GM12873 (cell line): ENCODE measurements at regions not wholly inside any gene's neighbourhood (a gene's known extent, or its start where the extent isn't known, plus 50 kb on each side); places are given as distances from the start of the nearest gene placed in this dataset.

ENCODE experiments used
- TF ChIP-seq, protein P1 (sequence below): IDR thresholded peaks from 2 replicates; pipeline ENCODE4 v1.5.1; 2012; ENCODE audit warnings: low read depth, mild to moderate bottlenecking, moderate library complexity, low read length, control low read depth; ENCODE audit not compliant: insufficient read depth; ENCODE audit errors: missing control alignments

DNA sequence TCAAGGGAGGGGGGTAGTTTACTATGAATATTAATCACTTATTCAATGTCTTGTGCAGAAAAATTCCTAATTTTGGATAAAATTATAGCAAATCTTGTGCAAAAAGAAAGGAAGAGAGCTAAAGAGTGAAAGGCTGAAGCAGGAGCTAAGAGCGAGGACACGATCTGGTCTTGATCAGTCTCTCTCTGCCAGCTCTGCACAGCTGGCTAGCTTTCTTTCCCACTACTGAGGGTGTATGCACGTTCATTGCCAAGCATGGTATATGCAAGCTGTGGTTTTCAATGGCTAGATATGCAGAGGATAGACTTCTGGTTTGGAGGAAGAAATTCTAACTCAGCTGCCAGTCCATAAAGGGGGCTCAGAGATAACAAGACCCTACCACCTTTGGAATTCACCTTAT, 297.3 kb downstream of the CYRIA start:
- TF ChIP-seq, protein P1, sequence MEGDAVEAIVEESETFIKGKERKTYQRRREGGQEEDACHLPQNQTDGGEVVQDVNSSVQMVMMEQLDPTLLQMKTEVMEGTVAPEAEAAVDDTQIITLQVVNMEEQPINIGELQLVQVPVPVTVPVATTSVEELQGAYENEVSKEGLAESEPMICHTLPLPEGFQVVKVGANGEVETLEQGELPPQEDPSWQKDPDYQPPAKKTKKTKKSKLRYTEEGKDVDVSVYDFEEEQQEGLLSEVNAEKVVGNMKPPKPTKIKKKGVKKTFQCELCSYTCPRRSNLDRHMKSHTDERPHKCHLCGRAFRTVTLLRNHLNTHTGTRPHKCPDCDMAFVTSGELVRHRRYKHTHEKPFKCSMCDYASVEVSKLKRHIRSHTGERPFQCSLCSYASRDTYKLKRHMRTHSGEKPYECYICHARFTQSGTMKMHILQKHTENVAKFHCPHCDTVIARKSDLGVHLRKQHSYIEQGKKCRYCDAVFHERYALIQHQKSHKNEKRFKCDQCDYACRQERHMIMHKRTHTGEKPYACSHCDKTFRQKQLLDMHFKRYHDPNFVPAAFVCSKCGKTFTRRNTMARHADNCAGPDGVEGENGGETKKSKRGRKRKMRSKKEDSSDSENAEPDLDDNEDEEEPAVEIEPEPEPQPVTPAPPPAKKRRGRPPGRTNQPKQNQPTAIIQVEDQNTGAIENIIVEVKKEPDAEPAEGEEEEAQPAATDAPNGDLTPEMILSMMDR, result no peak

DNA sequence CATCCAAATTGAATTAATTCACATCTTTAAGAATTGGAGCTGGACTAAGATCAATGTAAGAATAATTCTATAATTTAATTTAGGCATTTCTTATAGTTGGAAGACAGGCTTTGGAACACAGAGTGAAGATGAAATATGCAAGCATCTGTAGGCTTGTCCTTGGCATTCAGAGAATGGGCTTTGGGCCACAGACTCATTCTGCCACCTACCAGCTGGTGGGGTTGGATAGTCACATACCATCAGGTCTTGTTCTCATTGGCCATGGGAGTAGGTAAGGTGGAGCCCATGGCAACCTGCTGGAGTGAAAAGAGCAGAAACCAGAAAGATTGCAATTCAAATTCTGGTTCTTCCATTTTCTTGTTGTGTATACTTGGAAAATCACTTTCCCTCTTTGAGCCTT, 300.3 kb downstream of the CYRIA start:
- TF ChIP-seq, protein P1, result no peak

DNA sequence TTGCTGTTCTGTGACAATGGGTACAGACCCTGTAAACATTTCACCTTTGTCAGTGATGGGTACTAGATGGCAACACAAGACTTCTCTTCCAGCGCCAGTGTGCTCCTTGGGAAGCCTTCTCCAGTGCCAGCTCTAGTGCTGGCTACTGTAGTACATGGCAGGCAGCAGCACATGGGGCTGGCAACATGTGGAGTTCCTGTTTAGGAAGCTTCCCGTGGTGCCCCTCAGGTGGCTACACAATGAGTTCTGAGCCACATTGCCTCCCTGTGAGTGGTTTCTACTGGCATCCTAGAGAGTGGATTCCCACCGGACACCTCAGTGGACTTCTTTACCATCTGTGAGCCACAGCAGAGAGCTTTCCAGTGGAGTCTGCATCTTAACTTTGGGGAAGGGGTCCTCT, 302.1 kb downstream of the CYRIA start:
- TF ChIP-seq, protein P1, result no peak

DNA sequence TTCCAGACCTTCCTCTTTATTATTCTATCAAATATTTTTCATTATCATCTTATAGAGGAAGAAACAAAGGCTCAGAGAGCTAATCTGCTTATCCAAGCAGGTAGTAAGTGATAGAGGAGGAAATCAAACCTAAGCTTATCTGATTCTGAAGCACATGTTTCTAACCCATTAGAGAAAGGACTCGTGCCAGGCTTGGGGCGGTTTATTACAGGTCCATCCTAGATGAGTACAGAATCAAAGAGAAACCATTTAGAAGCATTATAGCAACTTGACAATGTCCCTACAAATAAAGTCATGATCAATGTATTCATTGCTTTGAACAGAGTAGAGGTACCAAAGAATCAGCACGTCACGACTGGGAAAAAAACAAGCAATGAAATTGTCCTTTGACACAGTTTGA, 303.0 kb downstream of the CYRIA start:
- TF ChIP-seq, protein P1, result no peak

DNA sequence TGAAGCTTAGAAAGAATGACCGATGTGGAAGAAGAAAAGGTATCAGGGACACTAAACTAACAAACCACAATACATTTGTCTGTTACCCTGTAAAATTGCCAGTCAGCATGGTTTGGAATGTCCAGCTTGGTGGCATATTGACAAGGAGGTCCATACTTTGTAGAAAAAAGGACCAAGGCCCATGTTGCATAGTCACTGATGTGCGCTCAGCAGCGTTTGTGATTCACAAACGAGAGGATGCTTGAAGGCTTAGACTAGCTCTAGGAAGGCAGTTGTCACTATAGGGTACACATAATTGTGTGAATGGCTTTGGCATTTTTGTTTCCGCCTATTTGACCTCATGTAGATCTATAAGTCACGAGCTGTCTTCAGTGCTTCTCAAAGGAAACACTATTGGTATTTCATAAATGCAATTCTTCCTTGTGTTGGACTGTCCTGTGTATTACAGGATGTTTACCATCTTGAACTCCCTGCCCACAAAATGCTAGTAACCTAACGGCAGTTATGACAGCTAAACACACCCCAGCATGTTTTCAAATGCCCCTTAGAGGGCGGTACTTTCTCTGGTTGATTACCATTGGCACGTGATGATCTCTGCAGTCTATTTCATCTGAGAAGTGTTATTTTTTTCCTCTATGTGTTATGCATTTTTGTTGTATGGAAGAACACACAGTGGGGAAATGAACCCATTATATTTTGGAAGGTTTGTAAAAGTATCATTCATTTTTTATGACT, 304.2 kb downstream of the CYRIA start:
- TF ChIP-seq, protein P1, result no peak

DNA sequence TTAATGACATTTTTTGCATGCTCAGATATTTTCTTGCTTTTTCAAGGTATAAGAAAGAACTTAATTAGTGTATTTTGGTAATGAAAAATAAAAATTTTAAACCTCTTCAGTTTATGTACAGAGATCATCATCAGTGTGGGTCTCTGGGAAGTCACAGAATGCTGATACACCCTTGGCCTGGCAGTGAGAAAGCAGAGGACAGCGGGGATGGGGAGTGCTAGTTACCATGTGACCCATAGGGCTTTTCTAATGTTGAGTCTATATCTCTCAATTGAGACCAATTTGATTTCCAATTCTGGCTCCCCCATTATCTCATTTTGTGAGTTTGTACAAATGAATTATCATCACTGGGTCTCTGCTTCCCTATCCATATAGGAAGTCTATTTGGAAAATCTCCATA, 305.7 kb downstream of the CYRIA start:
- TF ChIP-seq, protein P1, result no peak

DNA sequence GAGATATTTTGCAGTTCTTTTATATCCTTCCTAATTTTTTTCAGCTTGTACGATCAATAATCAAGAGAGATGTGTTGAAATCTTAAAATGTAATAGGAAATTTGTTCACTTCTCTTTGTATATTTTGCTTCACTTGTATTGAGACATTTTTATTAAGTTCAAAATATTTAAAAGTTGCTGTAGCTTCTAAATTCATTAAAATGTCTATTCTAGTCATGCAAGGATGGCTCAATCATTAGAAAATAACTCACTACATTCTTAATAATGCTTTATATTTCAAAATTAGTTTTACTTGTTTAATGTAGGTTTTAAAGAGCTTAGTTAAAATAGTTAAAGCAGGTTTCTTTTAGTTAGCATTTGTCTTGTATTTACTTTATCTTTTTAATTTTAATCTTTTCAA, 308.4 kb downstream of the CYRIA start:
- TF ChIP-seq, protein P1, result no peak
